ENCODE measurements at regions not wholly inside any gene's neighbourhood (a gene's known extent, or its start where the extent isn't known, plus 50 kb on each side); places are given as distances from the start of the nearest gene placed in this dataset.
"Not testable (repeated sequence)": the region's sequence is repeated elsewhere in the genome, so short reads cannot be mapped to it uniquely, and the experiment has no call there.

DNA sequence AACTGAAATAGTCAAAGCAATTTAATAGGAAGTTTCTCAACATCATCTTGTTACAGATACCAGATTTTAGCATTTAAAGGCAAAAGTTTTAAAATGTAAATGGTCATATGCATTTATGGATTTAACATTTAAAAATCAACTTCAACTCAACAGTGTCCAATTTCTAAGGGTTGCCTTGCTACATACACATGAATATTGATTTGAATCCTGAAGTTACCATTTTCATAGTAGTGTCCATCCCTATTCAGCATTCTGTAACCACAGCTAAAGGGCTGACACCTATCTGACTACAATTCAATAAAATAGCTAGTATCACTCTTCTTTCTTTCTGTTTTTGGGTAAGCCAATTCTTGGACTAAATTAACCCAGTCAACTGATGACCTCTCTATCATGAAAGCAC lies 164.0 kb upstream of the CFAP20DC start:
- no peak for DNase-seq (ENCODE audit: low read depth, low spot score)

DNA sequence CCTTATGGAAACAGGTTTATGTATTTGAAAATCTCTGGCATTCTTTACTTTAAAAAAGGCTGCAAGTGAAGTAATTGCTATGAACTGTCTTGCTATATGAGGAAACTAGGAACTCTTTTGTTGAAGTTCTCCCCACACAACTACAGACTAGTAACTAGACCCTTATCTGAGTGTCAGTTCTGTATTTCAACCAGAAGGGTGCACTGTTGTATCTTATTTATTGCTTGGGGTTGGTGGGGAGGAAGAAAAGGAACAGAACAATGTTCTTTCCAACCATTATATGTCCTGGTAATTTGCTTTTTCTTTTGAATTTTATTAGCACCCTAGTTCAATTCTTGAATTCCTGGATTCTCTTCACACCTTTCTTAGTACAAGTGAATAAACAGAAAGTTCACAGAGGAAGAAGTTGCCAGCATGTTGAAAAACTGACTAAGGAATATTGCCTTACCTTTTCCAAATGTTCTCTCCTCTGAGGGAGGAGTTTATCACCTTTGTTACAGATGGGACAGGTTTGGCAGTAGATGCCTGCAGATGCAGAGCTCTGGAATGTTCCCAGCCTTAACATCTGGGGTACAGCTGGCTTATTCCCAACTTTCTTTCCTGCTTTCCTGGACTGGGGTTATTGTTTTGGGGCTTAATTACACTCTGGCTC lies 162.4 kb upstream of the CFAP20DC start:
- DNase-seq (ENCODE audit: low read depth, low spot score) = peak; percentile 75

DNA sequence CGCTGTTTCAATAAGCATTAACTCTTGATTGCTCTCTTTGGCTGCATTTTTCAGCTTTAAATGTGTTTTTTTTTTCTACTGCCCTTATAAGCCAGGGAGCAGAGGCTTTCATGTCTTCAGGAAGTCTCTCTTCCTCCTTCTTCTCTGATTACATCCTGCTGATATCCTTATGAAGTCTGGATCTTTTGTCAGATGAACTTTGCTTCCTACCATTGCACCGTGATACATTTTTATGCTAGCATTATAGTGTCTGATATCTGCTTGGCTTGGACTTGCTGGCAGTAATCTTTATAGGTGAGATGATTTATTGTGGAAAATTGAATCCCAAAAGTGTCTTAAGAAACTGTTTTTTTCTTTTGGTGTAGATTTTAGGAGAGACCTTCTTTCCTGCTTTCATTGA lies 160.4 kb upstream of the CFAP20DC start:
- DNase-seq (ENCODE audit: low read depth, low spot score) = no peak

DNA sequence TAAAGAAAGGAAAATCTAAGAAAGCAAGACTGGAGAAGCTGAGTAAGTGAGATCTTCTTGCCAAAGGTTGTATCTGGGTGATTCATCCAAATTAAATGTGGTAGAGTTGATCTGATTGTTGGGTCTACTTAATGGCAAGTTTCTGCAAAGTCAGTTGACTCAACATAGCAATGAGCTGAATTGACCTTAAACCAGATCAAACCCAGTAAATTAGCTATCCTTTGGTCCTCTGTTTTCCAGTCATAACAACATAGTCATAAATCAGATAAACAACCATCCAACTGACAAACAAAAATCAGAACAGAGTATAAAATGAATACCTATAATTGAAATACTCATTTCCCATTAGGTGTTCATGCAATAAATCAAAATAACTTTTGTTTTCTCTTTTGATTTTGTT lies 142.6 kb upstream of the CFAP20DC start:
- DNase-seq (ENCODE audit: low read depth, low spot score) = peak; percentile 63

DNA sequence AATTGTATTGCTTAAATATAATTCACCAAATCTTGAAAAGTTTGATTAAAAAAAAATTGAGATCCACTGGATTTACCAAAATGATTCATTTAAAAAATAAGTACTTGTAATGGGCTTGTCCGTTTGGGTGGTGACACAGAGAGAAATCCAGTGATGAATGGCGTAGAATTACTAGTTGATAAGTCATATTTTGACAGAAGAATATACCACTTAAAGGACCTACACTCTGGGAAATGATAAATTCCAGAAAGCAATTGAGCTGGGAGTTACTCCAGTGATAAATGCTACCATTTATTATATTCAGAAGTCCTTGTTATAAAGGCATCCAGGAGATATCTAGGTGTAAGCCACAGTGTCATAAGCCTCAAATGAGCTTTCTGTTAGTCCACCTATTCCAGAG lies 141.8 kb upstream of the CFAP20DC start:
- no peak for DNase-seq (ENCODE audit: low read depth, low spot score)

DNA sequence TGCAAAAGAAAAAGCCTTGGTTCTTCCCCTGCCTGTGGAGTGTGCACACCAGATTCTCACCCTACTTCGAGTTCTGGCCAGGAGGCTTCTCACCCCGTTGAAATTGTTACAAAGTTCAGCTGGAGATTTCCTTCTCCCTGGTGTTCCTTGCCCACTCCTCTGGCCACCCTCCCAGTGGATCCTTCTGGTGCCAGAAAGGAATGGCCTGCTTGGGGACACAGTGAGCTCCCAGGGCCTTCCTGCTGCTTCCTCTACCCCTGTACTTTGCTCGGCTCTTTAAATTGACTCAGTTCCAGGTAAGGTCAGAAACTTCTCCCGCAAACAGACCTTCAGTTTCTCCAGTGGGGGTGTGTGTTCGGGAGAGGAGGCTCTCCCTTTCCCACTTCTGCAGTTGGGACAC lies 140.1 kb upstream of the CFAP20DC start:
- no peak for DNase-seq (ENCODE audit: low read depth, low spot score)

DNA sequence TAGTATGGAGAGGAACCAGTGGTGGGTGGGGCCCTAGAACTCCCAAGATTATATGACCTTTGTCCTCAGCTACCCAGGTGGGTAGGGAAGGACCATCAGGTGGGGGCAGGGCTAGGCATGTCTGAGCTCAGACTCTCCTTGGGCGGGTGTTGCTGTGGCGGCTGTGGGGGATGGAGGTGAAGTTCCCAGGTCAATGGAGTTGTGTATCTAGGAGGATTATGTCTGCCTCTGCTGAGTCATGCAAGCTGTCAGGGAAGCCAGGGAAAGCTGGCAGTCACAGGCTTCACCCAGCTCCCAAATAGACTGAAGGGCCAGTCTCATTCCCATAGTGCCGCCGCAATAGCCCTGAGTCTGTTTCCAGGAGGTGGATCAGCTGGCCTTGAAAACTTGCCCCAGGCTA lies 139.7 kb upstream of the CFAP20DC start:
- peak; percentile 6 for DNase-seq (ENCODE audit: low read depth, low spot score)

DNA sequence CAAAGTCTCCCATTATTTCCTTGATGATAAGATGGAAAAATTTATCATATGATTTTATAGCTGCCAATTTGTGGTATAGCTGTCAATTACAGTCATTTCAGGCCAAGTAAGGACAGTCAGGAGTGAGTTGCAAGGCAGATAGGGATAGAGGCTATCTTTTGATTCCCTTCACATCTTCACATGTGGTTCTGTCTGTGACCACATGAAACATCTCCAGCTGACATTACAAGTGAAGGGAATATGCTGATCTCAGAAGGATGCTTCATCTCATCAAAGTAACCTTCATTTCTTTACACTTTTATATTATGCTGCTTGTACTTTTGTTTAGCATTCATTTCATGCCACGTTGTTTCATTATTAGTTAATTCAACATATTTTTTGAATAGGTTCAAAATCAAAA lies 136.9 kb upstream of the CFAP20DC start:
- DNase-seq (ENCODE audit: low read depth, low spot score) = no peak

DNA sequence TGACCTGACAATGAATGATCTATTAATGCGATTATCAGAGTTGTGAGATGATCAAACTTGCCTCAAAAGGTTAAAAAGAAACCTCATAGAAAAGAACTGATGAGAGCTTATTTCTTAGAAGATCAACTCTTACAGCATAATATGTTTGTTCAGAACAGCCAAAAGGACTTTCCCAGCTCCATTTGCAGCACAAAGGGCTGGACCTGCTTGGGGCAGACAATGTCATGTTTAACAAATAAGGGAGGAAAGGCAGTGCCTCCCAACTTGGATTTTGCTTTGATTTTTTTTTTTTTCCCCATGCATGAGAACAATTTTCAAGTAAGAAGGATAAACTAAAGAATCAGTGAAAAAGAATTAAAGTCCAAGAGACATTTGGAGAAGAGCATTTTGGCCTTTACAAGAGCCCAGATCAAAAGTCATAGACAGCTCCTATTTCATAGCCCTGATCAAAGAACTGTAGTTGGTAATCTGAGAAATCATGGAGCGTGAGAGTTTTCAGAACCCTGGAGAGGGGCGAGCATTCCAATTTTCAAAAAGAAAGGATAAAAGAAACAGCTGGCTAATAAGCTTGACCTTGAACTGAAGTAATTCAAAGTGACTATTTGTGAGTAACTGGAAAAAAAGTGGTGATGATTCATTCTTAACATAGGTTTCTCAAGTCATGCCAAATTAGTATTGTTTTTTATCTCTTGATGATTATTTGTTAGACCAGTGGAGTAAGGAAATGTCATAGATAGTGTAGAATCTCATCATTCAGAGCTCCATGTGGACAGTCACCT lies 136.0 kb upstream of the CFAP20DC start:
- peak; percentile 48 for DNase-seq (ENCODE audit: low read depth, low spot score)

DNA sequence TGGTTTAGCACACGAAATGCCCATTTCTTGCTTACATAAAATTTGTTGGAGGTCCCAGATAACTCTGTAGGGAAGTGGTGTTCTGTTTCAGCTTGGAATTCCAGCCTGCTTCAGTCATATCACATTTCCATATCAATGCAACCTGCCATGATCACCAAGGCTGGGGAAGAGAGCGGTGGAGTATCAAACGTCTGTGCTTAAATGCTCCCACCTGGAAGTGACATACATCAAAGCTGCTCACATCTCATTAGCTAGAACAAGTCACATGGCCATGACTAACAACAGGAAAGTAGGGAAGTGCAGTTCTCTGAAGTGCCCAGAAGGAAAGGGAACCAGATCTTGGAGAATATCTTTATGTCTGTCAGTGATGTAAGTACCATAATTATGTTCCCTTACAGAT lies 130.2 kb upstream of the CFAP20DC start:
- DNase-seq (ENCODE audit: low read depth, low spot score) = peak; percentile 55

DNA sequence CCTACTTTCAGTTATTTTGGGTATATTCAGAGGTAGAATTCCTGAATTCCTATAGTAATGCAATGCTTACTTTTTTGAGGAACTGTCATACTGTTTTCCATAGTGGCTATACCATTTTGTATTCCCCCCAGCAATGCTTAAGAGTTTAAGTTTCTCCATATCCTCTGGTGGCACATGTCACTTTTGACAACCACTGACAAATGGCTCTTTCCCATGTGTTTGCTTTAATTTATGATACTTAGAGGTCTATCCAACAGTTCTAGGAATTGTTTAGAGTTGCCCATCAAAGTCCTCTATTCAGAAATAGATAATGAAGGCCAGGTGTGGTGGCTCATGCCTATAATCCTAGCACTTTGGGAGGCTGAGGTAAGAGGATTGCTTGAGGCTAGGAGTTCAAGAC lies 128.9 kb upstream of the CFAP20DC start:
- no peak for DNase-seq (ENCODE audit: low read depth, low spot score)

DNA sequence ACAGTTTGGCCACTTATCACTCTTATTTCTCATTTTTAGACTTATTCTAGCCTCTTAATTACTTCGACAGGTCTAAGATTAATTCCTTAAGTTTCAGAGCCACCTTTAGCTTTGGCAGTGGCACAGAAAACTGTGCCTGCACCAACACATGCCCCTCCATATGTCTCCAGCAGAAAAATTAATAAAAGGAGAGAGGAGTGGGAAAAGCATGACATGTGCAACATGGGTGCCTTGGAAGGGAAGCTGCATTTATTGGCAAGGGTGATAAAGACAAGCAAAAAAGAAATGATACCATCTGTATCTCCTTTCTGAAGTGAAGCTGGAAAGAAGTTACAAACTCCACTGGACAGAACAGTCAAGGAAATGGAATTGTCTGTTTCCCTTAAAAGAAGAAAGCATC lies 121.7 kb upstream of the CFAP20DC start:
- no peak for DNase-seq (ENCODE audit: low read depth, low spot score)

DNA sequence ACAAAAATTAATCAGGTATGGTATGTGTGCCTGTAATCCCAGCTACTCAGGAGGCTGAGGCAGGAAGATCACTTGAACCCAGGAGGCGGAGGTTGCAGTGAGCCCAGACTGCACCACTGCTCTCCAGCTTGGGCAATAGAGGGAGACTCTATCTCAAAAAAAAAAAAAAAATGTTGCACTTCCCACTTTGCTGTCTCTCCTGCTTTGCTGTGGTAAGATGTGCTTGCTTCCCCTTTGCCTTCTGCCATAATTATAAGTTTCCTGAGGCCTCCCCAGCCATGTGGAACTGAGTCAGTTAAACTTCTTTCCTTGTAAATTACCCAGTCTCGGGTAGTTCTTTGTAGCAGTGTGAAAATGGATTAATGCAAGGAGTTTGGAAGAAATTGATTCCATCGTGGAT lies 120.3 kb upstream of the CFAP20DC start:
- DNase-seq (ENCODE audit: low read depth, low spot score) = not testable (repeated sequence)

DNA sequence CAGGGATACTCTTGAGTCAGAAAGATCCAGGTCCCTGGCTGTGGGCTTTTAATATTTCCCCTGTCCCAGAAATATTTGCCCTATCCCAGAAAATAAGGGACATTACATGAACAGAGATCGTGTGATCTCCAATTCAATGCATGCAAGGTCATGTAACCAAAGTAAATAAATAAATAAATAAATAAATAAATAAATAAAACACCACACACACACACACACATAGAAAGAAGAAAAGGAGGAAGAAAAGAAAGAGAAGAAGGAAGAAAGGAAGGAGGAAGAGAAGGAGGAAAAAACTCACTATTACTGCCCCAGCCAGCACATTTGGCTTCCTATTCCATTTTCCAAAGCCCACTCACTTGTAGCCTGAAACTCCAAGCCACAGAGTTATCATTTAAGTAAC lies 117.9 kb upstream of the CFAP20DC start:
- no peak for DNase-seq (ENCODE audit: low read depth, low spot score)

DNA sequence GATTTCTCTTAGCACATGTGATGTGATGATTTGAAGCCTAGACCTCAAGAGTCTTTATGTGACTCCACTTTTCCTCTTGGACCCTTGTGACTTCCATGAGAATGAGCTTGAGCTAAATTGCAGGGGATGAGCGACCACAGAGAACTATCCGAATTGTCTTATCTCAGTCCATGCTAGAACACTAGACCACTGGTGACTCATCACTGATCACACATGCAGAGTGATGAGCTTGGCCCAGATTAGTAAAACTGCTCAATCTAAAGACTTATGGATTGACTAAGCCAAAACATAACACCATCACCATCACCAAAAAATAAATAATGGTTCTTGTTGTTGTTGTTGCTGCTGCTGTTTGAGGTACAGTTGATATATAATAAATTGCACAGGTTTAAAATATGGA lies 114.1 kb upstream of the CFAP20DC start:
- no peak for DNase-seq (ENCODE audit: low read depth, low spot score)

DNA sequence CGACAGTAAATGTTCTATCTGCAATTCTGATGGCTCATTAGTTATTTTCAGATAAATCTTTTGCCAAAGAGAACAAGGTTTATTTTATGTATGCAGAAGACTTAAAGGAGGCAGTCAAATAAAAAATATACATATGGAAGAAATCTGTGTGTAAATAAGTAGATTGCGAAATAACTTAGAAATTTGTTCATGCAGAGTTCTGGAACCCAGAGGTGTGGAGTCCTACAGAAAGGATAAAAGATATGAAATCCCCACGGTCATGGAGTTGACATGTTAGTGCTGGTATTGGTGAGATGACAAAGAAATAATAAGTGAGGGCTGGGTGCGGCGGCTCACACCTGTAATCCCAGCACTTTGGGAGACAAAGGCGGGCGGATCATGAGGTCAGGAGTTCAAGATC lies 111.2 kb upstream of the CFAP20DC start:
- no peak for DNase-seq (ENCODE audit: low read depth, low spot score)

DNA sequence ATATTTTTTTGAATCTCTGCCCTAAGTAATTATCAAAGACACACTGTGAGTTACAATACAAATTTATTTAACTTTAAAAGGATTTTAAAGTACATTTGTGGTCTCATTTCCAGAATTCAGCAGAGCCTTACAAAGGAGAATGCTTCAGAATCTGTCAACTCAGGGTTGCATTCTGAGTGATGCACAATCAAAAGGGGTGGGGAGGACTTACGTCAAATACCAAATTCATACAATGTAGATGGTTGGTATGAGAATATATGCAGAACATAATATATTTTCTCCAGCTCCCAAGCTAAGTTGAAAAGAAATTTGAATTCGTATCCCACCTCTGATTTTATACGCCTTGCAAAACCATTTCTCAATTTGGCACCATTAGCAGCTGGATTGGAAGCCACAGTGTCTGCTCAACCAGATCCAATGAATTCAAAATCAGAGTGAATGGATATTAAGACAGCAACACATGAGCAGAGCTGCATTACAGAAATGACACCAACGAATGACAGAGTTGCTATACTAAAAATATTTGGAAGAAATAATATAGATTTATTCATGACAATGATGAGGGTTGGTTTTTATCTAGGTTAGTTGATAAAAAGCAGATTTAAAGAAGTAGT lies 110.4 kb upstream of the CFAP20DC start:
- no peak for DNase-seq (ENCODE audit: low read depth, low spot score)

DNA sequence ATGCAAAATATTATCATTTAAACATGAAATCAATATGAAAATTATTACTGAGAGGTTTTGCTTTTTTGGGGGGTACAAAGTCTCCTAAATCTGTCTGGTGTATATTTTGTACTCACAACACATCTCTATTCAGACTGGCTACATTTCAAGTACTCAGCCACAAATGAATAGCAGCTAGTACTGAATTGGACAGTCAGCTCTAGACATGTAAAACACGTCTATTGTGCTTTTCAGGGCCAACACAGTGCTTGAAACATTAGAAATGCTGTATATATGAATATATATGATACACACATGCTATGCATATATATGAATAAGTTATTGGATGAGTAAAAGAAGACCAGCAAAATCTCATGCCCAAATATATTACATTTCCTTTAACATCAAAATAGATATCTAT lies 103.8 kb upstream of the CFAP20DC start:
- DNase-seq (ENCODE audit: low read depth, low spot score) = peak; percentile 2

DNA sequence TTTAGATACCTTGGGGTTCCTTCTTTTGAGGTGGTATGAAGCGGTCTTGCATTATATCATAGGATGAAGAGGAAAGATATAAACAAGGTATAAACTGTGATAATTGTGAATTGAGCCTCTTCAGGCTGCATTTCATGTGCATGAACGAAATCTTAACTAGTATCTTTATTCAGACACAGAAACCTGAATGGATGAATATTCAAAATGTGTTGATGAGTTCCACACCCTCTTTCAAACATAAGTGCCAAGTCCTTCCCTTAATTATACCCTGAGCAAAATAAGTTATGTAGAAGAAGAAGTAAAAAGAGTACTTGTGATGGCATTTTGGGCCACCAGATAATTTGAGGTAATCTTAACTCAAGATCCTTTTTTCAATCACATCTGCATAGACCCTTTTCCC lies 103.1 kb upstream of the CFAP20DC start:
- no peak for DNase-seq (ENCODE audit: low read depth, low spot score)

DNA sequence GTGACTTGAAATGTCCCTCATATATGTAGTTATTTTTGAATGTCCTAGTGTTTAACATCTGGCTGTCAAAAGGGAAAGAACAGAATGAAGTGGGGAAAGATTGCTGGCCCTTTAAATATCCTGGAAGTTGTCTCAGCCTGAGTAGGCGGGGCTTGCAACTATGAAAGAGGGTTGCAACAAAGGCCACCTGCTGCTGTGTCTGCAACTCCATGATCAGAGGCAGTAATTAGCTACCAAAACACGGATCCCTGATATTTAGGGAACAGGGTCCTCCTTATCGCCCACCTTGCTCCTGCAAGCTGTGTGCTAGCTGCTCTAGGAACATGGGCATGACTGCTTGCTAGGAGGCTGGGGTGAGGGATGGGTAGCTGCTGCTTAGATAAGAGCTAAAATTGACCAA lies 100.2 kb upstream of the CFAP20DC start:
- DNase-seq (ENCODE audit: low read depth, low spot score) = no peak

DNA sequence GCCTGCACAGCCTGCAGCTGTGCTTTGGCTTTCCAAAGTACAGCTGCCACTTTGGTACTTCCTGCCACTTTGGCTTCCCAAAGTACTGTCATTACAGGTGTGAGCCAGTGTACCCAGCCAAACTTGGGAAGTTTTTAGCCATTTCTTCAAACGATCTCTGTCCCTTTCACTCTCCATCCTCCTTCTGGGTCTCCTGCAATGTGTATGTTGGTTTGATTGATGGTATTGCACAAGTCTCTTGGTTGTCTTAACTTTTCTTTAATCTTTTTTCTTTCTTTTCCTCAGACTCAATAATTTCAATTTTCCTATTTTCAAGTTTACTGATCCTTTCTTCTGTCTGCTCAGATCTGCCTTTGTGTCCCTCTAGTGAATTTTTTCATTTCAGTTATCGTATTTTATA lies 99.3 kb upstream of the CFAP20DC start:
- no peak for DNase-seq (ENCODE audit: low read depth, low spot score)

DNA sequence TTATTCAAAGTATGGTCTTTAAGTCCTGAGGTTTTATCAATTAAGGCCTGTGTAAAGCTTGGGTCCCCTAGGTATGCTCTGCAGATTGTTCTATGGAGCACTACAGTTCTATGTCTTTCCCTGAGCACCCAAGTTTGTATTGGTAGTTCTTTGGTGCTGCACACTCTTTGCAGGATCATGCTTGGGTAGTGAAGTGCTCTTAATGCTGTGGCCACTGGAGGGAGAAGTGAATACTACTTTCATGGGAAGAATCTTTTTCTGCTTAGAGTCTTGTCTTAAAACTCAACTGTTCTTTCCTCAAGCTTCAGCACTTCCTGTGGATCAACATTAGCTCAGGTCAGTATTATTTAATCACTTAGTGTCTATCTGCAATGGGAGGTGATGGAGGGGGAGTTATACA lies 93.6 kb upstream of the CFAP20DC start:
- DNase-seq (ENCODE audit: low read depth, low spot score) = no peak

DNA sequence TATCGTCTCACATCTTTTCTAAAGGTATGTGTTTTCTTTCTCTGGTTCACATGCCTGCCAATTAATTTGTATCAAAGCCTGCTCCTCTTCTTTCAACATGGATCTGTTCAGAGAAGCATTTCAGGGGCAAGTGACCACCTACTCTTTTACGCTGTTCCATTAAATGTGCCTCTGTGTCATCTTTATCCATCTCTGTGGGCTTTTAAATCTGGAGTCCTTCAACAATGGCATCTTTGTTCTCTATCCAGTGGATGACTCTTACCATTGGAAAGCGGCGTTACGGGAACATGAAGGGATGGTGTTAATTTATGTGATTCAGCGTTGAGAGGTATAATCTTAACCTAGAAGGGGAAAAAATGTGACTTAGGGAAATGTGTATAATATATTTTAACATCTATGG lies 92.7 kb upstream of the CFAP20DC start:
- peak; percentile 33 for DNase-seq (ENCODE audit: low read depth, low spot score)

Measured in astrocyte of the hippocampus (primary cell).